ENCODE measurements at regions not wholly inside any gene's neighbourhood (a gene's known extent, or its start where the extent isn't known, plus 50 kb on each side); places are given as distances from the start of the nearest gene placed in this dataset.

DNA sequence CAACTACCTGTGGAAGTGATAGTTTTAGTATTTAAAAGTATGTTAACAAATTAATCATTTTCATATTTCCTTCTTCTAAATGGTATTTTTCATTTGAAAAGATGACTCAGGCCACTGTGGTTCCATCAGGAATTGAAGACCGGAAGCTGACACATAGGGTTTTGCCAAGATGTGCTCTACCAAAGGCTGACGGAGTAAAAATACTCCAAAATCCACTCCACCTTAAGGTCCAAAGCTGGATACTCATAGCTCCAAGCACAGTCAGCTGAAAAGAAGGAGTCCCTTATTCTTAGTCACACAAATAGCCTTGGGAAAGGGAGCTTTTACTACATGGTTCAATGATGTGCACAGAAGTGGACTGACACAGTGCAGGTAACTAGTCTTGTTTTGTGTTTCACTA lies 472.0 kb downstream of the ARAP2 start:
- Histone ChIP-seq H3K27ac (ENCODE audit: low read depth in 2 of 2, low read length in 2 of 2) (no peak overlapping the region), H3K4me1 (ENCODE audit: control insufficient read depth in 2 of 3, insufficient read depth in 2 of 3, low read depth in 1 of 3, low read length in 3 of 3) (no peaks in the 10 kb centered on the region), H3K4me3 (ENCODE audit: low read length in 3 of 3) (no peak overlapping the region), H3K36me3 (ENCODE audit: control insufficient read depth in 2 of 3, insufficient read depth in 3 of 3, low read length in 3 of 3) (no peaks in the 10 kb centered on the region), H3K27me3 (ENCODE audit: control insufficient read depth, insufficient read depth, low read length) (no peaks in the 10 kb centered on the region), H3K9me3 (ENCODE audit: control insufficient read depth in 2 of 3, insufficient read depth in 1 of 3, low read length in 3 of 3) (no peaks in the 10 kb centered on the region), H3K9ac (ENCODE audit: low read length in 3 of 3) (no peak overlapping the region)
- DNase-seq (no peak), FAIRE-seq (no peak)
- TF ChIP-seq, protein P1, sequence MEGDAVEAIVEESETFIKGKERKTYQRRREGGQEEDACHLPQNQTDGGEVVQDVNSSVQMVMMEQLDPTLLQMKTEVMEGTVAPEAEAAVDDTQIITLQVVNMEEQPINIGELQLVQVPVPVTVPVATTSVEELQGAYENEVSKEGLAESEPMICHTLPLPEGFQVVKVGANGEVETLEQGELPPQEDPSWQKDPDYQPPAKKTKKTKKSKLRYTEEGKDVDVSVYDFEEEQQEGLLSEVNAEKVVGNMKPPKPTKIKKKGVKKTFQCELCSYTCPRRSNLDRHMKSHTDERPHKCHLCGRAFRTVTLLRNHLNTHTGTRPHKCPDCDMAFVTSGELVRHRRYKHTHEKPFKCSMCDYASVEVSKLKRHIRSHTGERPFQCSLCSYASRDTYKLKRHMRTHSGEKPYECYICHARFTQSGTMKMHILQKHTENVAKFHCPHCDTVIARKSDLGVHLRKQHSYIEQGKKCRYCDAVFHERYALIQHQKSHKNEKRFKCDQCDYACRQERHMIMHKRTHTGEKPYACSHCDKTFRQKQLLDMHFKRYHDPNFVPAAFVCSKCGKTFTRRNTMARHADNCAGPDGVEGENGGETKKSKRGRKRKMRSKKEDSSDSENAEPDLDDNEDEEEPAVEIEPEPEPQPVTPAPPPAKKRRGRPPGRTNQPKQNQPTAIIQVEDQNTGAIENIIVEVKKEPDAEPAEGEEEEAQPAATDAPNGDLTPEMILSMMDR (IDR thresholded peaks at IDR 0.05; ENCODE audit: borderline replicate concordance, extremely low read depth, insufficient read depth), result no peak
- intact Hi-C loops (cut with DNase I), result no loop called here

DNA sequence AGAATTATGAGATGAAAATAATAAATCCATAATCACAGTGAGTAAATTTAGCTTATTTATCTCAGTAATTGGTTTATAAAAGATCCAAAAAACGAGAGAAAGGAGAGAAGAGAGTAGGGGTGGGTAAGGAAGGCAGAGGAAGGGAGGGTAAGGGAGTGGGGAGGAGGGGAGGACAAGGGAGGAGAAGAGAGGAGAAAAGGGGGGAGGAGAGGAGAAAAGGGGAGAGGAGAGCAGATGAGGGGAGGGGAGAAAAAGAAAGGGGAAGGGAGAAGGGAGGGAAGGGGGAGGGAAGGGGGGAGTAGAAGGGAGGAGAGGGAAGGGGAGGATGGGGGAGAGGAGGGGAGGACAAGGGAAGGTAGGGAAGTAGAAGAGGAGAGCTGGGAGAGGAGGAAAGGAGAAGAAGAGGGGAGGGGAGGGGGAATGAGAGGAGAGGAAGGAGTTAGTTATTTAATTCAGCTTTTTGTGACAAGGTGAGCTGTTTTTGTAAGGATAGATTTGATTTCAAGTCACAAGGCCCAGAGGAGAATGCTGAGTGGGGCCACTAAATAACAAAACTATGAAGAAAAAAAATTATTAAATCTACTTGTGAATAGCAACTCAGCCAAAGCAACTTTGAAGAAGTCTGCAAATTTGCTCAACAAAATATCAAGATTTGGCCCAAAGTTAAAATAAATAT lies 454.3 kb downstream of the ARAP2 start:
- no peak for FAIRE-seq
- H3K27me3 ChIP-seq (ENCODE audit: control insufficient read depth, insufficient read depth, low read length), result no peaks in the 10 kb centered on the region
- no peak overlapping the region for H3K27ac ChIP-seq (ENCODE audit: low read depth in 2 of 2, low read length in 2 of 2)
- TF ChIP-seq, protein P1 (IDR thresholded peaks at IDR 0.05; ENCODE audit: borderline replicate concordance, extremely low read depth, insufficient read depth), result no peak
- H3K4me3 ChIP-seq (ENCODE audit: low read length in 3 of 3), result no peak overlapping the region
- no peaks in the 10 kb centered on the region for H3K4me1 ChIP-seq (ENCODE audit: control insufficient read depth in 2 of 3, insufficient read depth in 2 of 3, low read depth in 1 of 3, low read length in 3 of 3)
- H3K9me3 ChIP-seq (ENCODE audit: control insufficient read depth in 2 of 3, insufficient read depth in 1 of 3, low read length in 3 of 3), result no peaks in the 10 kb centered on the region
- no peak overlapping the region for H3K9ac ChIP-seq (ENCODE audit: low read length in 3 of 3)
- H3K36me3 ChIP-seq (ENCODE audit: control insufficient read depth in 2 of 3, insufficient read depth in 3 of 3, low read length in 3 of 3), result no peaks in the 10 kb centered on the region
- intact Hi-C loops (cut with DNase I), result no loop called here
- no peak for DNase-seq

DNA sequence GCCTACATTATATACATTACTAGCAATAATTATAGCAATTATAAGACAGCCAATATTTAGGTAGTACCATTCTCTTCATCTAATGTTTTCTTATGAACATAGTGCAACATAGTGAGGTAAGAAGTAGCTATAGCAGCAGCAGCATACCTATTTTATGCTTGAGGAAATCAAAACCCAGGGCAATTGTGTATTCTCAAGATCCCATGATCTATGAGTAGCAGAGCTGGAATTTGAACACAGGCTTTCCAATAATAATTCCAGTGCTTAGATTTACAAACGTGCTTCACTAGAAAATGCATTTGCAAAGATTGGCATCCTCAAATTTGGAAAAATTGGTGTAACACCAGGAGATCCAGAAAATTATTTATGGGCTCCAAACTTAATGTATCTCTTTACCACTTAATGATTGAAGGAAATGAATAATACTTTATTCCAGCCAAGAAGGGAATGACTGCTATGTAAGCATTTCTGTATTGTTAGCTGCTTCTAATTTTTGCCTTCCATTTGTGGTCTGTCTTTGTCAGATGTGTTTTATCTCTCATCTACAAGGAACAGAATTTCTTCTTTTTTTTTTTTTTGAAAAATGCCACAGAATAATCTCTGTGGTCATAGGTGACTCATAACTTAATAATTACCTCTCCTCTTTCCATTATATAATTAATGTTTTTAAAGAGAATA lies 451.1 kb downstream of the ARAP2 start:
- Histone ChIP-seq H3K9me3 (ENCODE audit: control insufficient read depth in 2 of 3, insufficient read depth in 1 of 3, low read length in 3 of 3) (peaks cover 0 to 9% (median 0%) of the 10 kb centered on the region in 3 donors), H3K27ac (ENCODE audit: low read depth in 2 of 2, low read length in 2 of 2) (no peak overlapping the region), H3K4me3 (ENCODE audit: low read length in 3 of 3) (no peak overlapping the region), H3K9ac (ENCODE audit: low read length in 3 of 3) (no peak overlapping the region), H3K4me1 (ENCODE audit: control insufficient read depth in 2 of 3, insufficient read depth in 2 of 3, low read depth in 1 of 3, low read length in 3 of 3) (no peaks in the 10 kb centered on the region), H3K27me3 (ENCODE audit: control insufficient read depth, insufficient read depth, low read length) (no peaks in the 10 kb centered on the region), H3K36me3 (ENCODE audit: control insufficient read depth in 2 of 3, insufficient read depth in 3 of 3, low read length in 3 of 3) (no peaks in the 10 kb centered on the region)
- intact Hi-C loops (cut with DNase I), result no loop called here
- no peak for FAIRE-seq
- DNase-seq, result no peak
- TF ChIP-seq, protein P1 (IDR thresholded peaks at IDR 0.05; ENCODE audit: borderline replicate concordance, extremely low read depth, insufficient read depth), result no peak

Measured in kidney (tissue), 13 donors.